ENCODE measurements at regions not wholly inside any gene's neighbourhood (a gene's known extent, or its start where the extent isn't known, plus 50 kb on each side); places are given as distances from the start of the nearest gene placed in this dataset.

DNA sequence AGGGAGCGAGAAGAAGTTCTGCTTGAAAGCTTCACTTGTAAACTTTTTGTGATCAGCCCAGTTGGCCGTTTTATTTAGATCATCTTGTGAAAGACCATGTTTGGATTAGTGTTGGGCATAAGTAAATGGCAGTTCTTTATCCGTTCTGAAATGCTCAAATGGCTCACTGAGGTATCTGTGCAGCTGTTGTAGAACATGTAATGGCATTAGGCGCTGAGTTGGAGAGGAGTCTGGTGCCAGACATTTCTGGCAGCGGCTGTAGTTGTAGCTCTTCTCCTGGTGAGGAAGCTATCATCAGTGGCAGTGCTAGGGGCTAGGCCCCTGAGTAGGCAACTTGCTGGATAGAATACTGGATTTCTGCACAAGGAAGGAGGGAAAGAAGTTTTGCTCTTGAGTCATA is 321.6 kb downstream of the LMO4 start:
- H3K27me3 Mint-ChIP-seq (ENCODE audit: insufficient read depth): peaks cover 6% of the 10 kb centered on the region
- no peaks in the 10 kb centered on the region for H3K36me3 Mint-ChIP-seq (ENCODE audit: low read depth)

DNA sequence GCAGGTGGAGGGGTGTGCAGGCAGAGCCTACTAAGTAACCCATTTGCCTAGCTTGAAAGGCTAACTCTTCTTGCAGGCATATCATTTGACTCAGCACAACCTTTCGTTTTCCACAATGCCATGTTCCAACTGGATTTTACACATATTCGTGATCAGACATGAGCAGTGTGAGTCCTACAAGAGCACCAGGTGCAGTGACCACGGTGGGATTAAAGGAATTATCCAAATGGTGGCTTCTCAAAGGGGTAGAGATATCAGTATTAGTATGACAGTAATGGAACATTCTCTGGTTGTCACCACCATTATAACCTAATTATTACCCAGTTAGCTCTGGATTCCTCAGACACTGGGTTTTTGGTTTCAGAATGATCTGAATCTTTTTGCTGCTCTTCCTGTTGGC is 323.5 kb downstream of the LMO4 start:
- TF ChIP-seq, protein P1, sequence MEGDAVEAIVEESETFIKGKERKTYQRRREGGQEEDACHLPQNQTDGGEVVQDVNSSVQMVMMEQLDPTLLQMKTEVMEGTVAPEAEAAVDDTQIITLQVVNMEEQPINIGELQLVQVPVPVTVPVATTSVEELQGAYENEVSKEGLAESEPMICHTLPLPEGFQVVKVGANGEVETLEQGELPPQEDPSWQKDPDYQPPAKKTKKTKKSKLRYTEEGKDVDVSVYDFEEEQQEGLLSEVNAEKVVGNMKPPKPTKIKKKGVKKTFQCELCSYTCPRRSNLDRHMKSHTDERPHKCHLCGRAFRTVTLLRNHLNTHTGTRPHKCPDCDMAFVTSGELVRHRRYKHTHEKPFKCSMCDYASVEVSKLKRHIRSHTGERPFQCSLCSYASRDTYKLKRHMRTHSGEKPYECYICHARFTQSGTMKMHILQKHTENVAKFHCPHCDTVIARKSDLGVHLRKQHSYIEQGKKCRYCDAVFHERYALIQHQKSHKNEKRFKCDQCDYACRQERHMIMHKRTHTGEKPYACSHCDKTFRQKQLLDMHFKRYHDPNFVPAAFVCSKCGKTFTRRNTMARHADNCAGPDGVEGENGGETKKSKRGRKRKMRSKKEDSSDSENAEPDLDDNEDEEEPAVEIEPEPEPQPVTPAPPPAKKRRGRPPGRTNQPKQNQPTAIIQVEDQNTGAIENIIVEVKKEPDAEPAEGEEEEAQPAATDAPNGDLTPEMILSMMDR (IDR thresholded peaks at IDR 0.05): no peak
- H3K36me3 Mint-ChIP-seq (ENCODE audit: low read depth): no peaks in the 10 kb centered on the region
- no peak for DNase-seq
- no peaks in the 10 kb centered on the region for H3K4me1 Mint-ChIP-seq (ENCODE audit: low read depth)
- no peaks in the 10 kb centered on the region; the same call in none of the 2 replicates for H3K9me3 Mint-ChIP-seq
- H3K4me3 Mint-ChIP-seq: no peak overlapping the region
- H3K27me3 Mint-ChIP-seq (ENCODE audit: insufficient read depth): peaks cover 6% of the 10 kb centered on the region
- H3K27ac Mint-ChIP-seq: no peak overlapping the region

More for the DNA sequence above, 321.6 kb downstream of the LMO4 start:
- TF ChIP-seq, protein P1 (IDR thresholded peaks at IDR 0.05): no peak
- H3K4me1 Mint-ChIP-seq (ENCODE audit: low read depth): peaks cover 2% of the 10 kb centered on the region; the same call in 1 of the 2 replicates
- H3K4me3 Mint-ChIP-seq: no peak overlapping the region
- H3K27ac Mint-ChIP-seq: no peak overlapping the region
- no peaks in the 10 kb centered on the region; the same call in none of the 2 replicates for H3K9me3 Mint-ChIP-seq
- DNase-seq: no peak

DNA sequence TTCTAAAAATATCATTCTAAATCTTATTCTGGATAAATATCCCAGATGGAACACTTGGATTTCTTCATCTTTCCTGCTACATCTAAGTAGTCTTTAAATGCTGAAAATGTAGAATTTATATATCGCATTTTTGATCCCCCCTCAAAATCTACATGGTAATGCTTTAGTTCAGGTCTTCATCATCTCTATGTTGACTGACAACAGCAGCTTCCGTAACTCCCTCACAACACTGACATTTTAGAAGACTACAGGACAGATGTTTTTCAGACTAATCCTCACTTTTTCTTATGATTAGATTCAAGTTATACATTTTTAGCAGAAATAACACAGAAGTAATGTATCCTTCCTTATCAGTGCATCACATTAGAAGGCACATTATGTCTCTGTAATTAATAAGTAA is 336.5 kb downstream of the LMO4 start:
- Mint-ChIP-seq H3K27ac (no peak overlapping the region), H3K9me3 (peaks cover 17% of the 10 kb centered on the region), H3K4me1 (ENCODE audit: low read depth) (no peaks in the 10 kb centered on the region), H3K36me3 (ENCODE audit: low read depth) (peaks cover 6% of the 10 kb centered on the region; the same call in 1 of the 2 replicates), H3K27me3 (ENCODE audit: insufficient read depth) (peaks cover 2% of the 10 kb centered on the region), H3K4me3 (no peak overlapping the region)
- no peak for DNase-seq
- TF ChIP-seq, protein P1 (IDR thresholded peaks at IDR 0.05): no peak

DNA sequence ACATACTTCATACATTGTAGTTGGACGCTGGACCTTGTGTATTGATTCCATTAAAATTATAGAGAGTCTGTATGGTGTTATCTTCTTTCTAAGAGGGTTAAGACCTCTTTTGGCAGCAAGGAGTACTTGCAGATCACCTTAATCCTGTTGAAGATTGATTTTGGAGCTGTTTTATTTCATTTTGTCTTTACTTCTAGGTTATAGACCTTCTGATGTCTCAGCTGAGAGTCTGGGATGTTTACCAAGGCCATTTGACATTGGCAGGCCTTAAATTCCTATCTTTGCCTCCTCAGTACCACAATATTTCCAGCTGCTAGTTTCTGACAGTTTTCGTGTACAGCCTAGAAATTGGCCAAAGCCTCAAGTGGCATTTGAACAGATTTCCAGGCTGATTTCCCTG is 338.0 kb downstream of the LMO4 start:
- Mint-ChIP-seq H3K27ac (no peak overlapping the region), H3K36me3 (ENCODE audit: low read depth) (no peaks in the 10 kb centered on the region), H3K4me3 (no peak overlapping the region), H3K9me3 (0 out of 2 replicates have a peak, but pooled peaks cover 2% of the 10 kb centered on the region), H3K27me3 (ENCODE audit: insufficient read depth) (peaks cover 2% of the 10 kb centered on the region), H3K4me1 (ENCODE audit: low read depth) (no peaks in the 10 kb centered on the region)
- TF ChIP-seq, protein P1 (IDR thresholded peaks at IDR 0.05): no peak
- DNase-seq: no peak

DNA sequence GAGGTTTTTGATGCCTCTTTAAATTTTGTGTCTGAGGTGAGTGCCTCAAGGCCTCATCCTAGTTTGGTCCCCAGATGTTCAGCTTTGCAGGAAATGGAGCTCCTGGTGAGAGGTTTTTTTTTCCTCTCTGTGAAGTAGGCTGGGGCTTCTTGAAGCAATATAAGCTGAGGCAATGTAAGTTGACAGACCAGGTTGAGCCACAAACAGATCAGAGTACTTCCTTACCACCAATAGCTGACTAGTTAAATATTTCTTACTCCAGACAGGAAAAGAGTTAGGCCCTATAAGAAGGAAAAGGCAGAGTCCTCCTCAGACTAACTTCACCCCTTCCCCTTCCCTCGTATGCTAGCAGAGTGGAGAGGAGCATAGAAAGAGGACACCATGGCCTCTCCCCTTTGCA is 341.0 kb downstream of the LMO4 start:
- 0 out of 2 replicates have a peak, but pooled peaks cover under 1% of the 10 kb centered on the region for H3K27me3 Mint-ChIP-seq (ENCODE audit: insufficient read depth)
- no peaks in the 10 kb centered on the region for H3K36me3 Mint-ChIP-seq (ENCODE audit: low read depth)
- no peak overlapping the region for H3K4me3 Mint-ChIP-seq
- TF ChIP-seq, protein P1 (IDR thresholded peaks at IDR 0.05): no peak
- no peak overlapping the region for H3K27ac Mint-ChIP-seq
- no peaks in the 10 kb centered on the region for H3K4me1 Mint-ChIP-seq (ENCODE audit: low read depth)
- no peaks in the 10 kb centered on the region for H3K9me3 Mint-ChIP-seq
- no peak for DNase-seq

DNA sequence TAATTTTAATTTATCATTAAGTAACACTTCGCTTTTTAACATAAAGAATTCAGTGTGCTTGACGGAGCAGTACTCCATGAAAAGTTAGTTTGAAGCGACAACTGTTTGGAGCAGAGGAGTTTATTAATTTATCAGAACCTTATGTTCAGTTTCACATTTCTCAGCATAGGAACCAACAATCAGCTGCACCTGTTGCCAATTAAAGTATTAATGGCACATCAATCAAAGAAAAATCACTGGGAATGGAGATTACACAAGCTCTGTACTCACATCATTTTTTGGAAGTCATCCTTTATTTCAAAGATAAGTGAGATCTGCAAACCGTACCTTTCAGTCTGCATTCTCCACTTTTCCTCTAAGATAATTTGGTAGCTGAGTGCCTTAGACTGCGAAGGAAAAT is 344.6 kb downstream of the LMO4 start:
- Mint-ChIP-seq H3K9me3 (no peaks in the 10 kb centered on the region), H3K27ac (no peak overlapping the region), H3K27me3 (ENCODE audit: insufficient read depth) (0 out of 2 replicates have a peak, but pooled peaks cover 2% of the 10 kb centered on the region), H3K4me1 (ENCODE audit: low read depth) (no peaks in the 10 kb centered on the region), H3K36me3 (ENCODE audit: low read depth) (no peaks in the 10 kb centered on the region), H3K4me3 (no peak overlapping the region)
- no peak for DNase-seq
- TF ChIP-seq, protein P1 (IDR thresholded peaks at IDR 0.05): no peak
